ENCODE measurements at regions not wholly inside any gene's neighbourhood (a gene's known extent, or its start where the extent isn't known, plus 50 kb on each side); places are given as distances from the start of the nearest gene placed in this dataset.

- TF ChIP-seq POLR2AphosphoS5 (IDR thresholded peaks at IDR 0.05; ENCODE audit: insufficient read depth, low read depth, low read length) (peak; percentile 54), FOS (IDR thresholded peaks at IDR 0.05; ENCODE audit: borderline replicate concordance, insufficient read depth, low read length) (peak; percentile 77), EZH2 (IDR thresholded peaks at IDR 0.05; ENCODE audit: borderline replicate concordance, low read depth, low read length, severe bottlenecking) (no peak)
These were observed 49.9 kb upstream of the SRD5A3 start for GRCh38 chr4:55296096-55296495.

All from endothelial cell of umbilical vein (primary cell).